ENCODE measurements at regions not wholly inside any gene's neighbourhood (a gene's known extent, or its start where the extent isn't known, plus 50 kb on each side); places are given as distances from the start of the nearest gene placed in this dataset.

DNA sequence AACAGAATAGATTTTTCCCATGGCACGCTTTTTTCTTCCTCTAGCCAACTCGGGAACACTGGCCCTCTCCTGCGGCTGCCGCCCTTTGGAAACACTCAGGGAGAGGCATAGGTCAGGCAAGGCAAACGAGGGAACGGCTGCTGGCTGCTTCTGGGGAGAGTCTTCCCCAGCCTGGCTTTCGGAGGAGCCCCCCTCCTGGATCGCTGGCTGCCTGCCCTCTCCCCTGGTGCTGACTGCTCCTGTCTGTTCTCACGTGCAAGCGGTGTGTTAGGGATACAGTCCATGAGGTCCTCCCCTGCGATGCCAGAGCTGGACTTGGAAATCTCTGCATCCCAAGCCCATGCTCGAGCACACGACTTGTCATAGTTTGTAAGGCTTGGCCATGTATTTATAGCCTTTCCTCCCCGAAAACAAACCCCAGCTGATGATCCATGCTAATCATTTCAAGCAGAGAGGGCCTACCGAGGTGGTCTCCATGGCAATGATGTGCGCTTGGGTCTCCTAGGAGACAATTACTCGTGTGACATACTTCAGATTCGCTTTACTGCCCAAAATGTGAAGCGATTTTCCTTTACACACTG lies 315.6 kb upstream of the ATP10A start:
- no peak overlapping the region for H3K27ac Mint-ChIP-seq (ENCODE audit: low read depth, unreplicated experiment)
- ChIA-PET CTCF (interaction anchor here (0.7 kb wide), 1 partner anchor 121 kb away, joined by 3 read pairs; no protein-coding TSS in a partner anchor), POLR2A (no interaction called here)
- H3K36me3 Mint-ChIP-seq (ENCODE audit: insufficient read depth, unreplicated experiment), result no peaks in the 10 kb centered on the region
- DNase-seq (ENCODE audit: unreplicated experiment), result no peak
- BruUV-seq (replicated peaks), result no TSS peak
- TF ChIP-seq, protein P1, sequence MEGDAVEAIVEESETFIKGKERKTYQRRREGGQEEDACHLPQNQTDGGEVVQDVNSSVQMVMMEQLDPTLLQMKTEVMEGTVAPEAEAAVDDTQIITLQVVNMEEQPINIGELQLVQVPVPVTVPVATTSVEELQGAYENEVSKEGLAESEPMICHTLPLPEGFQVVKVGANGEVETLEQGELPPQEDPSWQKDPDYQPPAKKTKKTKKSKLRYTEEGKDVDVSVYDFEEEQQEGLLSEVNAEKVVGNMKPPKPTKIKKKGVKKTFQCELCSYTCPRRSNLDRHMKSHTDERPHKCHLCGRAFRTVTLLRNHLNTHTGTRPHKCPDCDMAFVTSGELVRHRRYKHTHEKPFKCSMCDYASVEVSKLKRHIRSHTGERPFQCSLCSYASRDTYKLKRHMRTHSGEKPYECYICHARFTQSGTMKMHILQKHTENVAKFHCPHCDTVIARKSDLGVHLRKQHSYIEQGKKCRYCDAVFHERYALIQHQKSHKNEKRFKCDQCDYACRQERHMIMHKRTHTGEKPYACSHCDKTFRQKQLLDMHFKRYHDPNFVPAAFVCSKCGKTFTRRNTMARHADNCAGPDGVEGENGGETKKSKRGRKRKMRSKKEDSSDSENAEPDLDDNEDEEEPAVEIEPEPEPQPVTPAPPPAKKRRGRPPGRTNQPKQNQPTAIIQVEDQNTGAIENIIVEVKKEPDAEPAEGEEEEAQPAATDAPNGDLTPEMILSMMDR (IDR thresholded peaks at IDR 0.05; ENCODE audit: unreplicated experiment), result no peak
- no peaks in the 10 kb centered on the region for H3K4me1 Mint-ChIP-seq (ENCODE audit: insufficient read depth, unreplicated experiment)
- H3K4me3 Mint-ChIP-seq (ENCODE audit: unreplicated experiment), result no peak overlapping the region
- intact Hi-C loops (cut with micrococcal nuclease), result no loop called here
- no peaks in the 10 kb centered on the region for H3K27me3 Mint-ChIP-seq (ENCODE audit: insufficient read depth, unreplicated experiment)
- peaks cover 41% of the 10 kb centered on the region for H3K9me3 Mint-ChIP-seq (ENCODE audit: unreplicated experiment)

DNA sequence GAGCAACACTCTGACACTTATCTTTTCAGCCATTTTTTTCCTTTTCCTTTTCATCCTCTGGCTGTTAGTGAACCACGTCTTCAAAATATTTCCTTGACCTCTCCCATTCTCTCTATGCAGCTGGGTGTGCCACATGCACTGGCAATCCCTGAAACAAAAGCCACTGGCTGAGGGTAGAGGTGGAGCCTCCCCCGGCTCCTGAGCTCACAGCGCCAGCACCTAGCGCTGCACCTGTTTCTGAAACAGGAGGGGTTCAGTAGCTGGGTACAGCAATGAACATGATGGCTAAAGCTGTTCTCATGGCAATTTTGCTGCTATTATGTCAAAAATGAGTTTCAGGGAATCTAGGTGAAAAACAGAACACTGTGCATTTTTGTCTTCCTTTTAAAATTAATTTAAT lies 314.7 kb upstream of the ATP10A start:
- no peak overlapping the region for H3K27ac Mint-ChIP-seq (ENCODE audit: low read depth, unreplicated experiment)
- DNase-seq (ENCODE audit: unreplicated experiment), result no peak
- POLR2A ChIA-PET, result no interaction called here
- intact Hi-C loops (cut with micrococcal nuclease), result no loop called here
- no peak overlapping the region for H3K4me3 Mint-ChIP-seq (ENCODE audit: unreplicated experiment)
- CTCF ChIA-PET, result interaction anchor here (0.6 kb wide), 1 partner anchor 48 kb away, joined by 3 read pairs; no protein-coding TSS in a partner anchor
- peaks cover 39% of the 10 kb centered on the region for H3K9me3 Mint-ChIP-seq (ENCODE audit: unreplicated experiment)
- H3K4me1 Mint-ChIP-seq (ENCODE audit: insufficient read depth, unreplicated experiment), result no peaks in the 10 kb centered on the region
- H3K36me3 Mint-ChIP-seq (ENCODE audit: insufficient read depth, unreplicated experiment), result no peaks in the 10 kb centered on the region
- TF ChIP-seq, protein P1 (IDR thresholded peaks at IDR 0.05; ENCODE audit: unreplicated experiment), result no peak
- BruUV-seq (replicated peaks), result no TSS peak
- H3K27me3 Mint-ChIP-seq (ENCODE audit: insufficient read depth, unreplicated experiment), result no peaks in the 10 kb centered on the region

DNA sequence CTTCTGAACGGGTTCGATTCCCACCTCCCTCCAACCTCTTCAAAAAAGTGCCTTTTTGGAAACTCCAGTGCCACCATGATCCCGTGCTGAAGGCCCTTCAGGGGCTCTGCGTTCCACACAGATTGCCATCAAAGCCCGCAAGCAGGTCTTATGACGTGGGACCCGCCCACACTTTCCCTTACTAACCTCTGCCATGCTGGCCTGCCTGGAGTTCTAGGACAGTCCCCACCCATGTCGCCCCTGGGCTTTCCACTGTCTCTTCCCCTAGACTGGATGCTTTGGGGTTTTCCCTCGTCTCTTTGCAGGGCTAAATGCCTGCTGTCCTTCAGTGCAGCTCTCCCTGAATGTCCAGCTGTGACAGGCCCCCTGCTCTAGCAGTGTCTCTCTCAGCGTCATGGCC lies 313.7 kb upstream of the ATP10A start:
- peaks cover 43% of the 10 kb centered on the region for H3K9me3 Mint-ChIP-seq (ENCODE audit: unreplicated experiment)
- no peak overlapping the region for H3K27ac Mint-ChIP-seq (ENCODE audit: low read depth, unreplicated experiment)
- H3K36me3 Mint-ChIP-seq (ENCODE audit: insufficient read depth, unreplicated experiment), result no peaks in the 10 kb centered on the region
- DNase-seq (ENCODE audit: unreplicated experiment), result no peak
- intact Hi-C loops (cut with micrococcal nuclease), result no loop called here
- H3K4me3 Mint-ChIP-seq (ENCODE audit: unreplicated experiment), result no peak overlapping the region
- no peaks in the 10 kb centered on the region for H3K27me3 Mint-ChIP-seq (ENCODE audit: insufficient read depth, unreplicated experiment)
- ChIA-PET POLR2A (no interaction called here), CTCF (no interaction called here)
- TF ChIP-seq, protein P1 (IDR thresholded peaks at IDR 0.05; ENCODE audit: unreplicated experiment), result no peak
- no peaks in the 10 kb centered on the region for H3K4me1 Mint-ChIP-seq (ENCODE audit: insufficient read depth, unreplicated experiment)
- no TSS peak for BruUV-seq (replicated peaks)

DNA sequence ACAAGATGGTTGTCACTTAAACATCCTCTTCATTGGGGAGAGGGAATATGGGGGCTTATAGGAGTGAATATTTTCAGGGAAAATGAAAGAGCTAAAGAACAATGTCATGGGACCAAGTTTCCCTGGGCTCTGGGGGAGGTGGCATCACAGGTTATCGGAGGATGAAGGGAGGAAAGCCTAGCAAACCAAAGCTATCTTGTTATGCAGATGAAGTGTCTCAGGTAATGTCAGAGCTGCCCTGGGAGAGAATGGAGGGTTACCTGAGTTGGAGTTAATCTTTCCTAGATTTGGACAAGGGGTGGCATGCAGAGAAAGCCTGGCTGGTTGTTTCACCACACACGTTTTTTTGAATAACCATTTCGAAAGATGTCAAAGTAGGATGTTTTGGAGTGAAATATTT lies 308.1 kb upstream of the ATP10A start:
- ChIA-PET POLR2A (no interaction called here), CTCF (no interaction called here)
- no peak for DNase-seq (ENCODE audit: unreplicated experiment)
- Mint-ChIP-seq H3K4me1 (ENCODE audit: insufficient read depth, unreplicated experiment) (no peaks in the 10 kb centered on the region), H3K9me3 (ENCODE audit: unreplicated experiment) (peaks cover 34% of the 10 kb centered on the region), H3K36me3 (ENCODE audit: insufficient read depth, unreplicated experiment) (no peaks in the 10 kb centered on the region), H3K4me3 (ENCODE audit: unreplicated experiment) (no peak overlapping the region), H3K27ac (ENCODE audit: low read depth, unreplicated experiment) (no peak overlapping the region), H3K27me3 (ENCODE audit: insufficient read depth, unreplicated experiment) (no peaks in the 10 kb centered on the region)
- no TSS peak for BruUV-seq (replicated peaks)
- intact Hi-C loops (cut with micrococcal nuclease), result no loop called here
- TF ChIP-seq, protein P1 (IDR thresholded peaks at IDR 0.05; ENCODE audit: unreplicated experiment), result no peak

All from MCF 10A (cell line).